NB4 (cell line): ENCODE measurements at regions not wholly inside any gene's neighbourhood (a gene's known extent, or its start where the extent isn't known, plus 50 kb on each side); places are given as distances from the start of the nearest gene placed in this dataset.

Experiments
- CTCF ChIP-seq: IDR thresholded peaks from one replicate; pipeline ENCODE4 v1.5.1; 2012; ENCODE audit warnings: low read depth, low read length
- POLR2A ChIP-seq: IDR thresholded peaks from 2 replicates; pipeline ENCODE4 v1.6.1; 2011; ENCODE audit warnings: mild to moderate bottlenecking; ENCODE audit not compliant: insufficient read length; ENCODE audit errors: extremely low read depth

- no peak for TF ChIP-seq CTCF
- TF ChIP-seq POLR2A = no peak
Observed at GRCh38 chr5:17916446-17916845, 282.2 kb downstream of the TAF11L14 start.
